Activated effector memory CD4-positive, alpha-beta T cell treated with anti-CD3 and anti-CD28 coated beads, Interleukin-2, amount 50 U/mL, for 16 hours (primary cell): ENCODE measurements at regions not wholly inside any gene's neighbourhood (a gene's known extent, or its start where the extent isn't known, plus 50 kb on each side); places are given as distances from the start of the nearest gene placed in this dataset.

ENCODE experiments used
- DNase-seq: peaks from one replicate; pipeline ENCODE4 v3.0.0-alpha.2; 2020

- no peak for DNase-seq
Measured at GRCh38 chr2:126431136-126431535, 224.8 kb upstream of the GYPC start.

GRCh38 chr2:126436411-126436810, 219.5 kb upstream of the GYPC start:
- no peak for DNase-seq

GRCh38 chr2:126437016-126437415, 218.9 kb upstream of the GYPC start:
- no peak for DNase-seq

- DNase-seq, result no peak
Measured at GRCh38 chr2:126444512-126444911, 211.4 kb upstream of the GYPC start.

- no peak for DNase-seq
Measured at GRCh38 chr2:126446106-126446695, 209.8 kb upstream of the GYPC start.

GRCh38 chr2:126448611-126449010, 207.3 kb upstream of the GYPC start:
- DNase-seq, result no peak

- DNase-seq, result no peak
Measured at GRCh38 chr2:126449677-126450076, 206.3 kb upstream of the GYPC start.

GRCh38 chr2:126463892-126464674, 191.9 kb upstream of the GYPC start:
- no peak for DNase-seq

- no peak for DNase-seq
Measured at GRCh38 chr2:126467367-126468054, 188.4 kb upstream of the GYPC start.

- DNase-seq, result no peak
Measured at GRCh38 chr2:126475031-126475430, 180.9 kb upstream of the GYPC start.

- DNase-seq, result no peak
Measured at GRCh38 chr2:126476691-126477090, 179.3 kb upstream of the GYPC start.

GRCh38 chr2:126480033-126480432, 175.9 kb upstream of the GYPC start:
- no peak for DNase-seq

GRCh38 chr2:126482582-126483464, 173.1 kb upstream of the GYPC start:
- no peak for DNase-seq

GRCh38 chr2:126494593-126494992, 161.4 kb upstream of the GYPC start:
- no peak for DNase-seq

GRCh38 chr2:126495189-126495588, 160.8 kb upstream of the GYPC start:
- DNase-seq, result no peak

- no peak for DNase-seq
Measured at GRCh38 chr2:126496493-126496892, 159.5 kb upstream of the GYPC start.

- DNase-seq, result no peak
Measured at GRCh38 chr2:126503476-126503875, 152.5 kb upstream of the GYPC start.

- DNase-seq, result no peak
Measured at GRCh38 chr2:126504949-126505348, 151.0 kb upstream of the GYPC start.

GRCh38 chr2:126506786-126507185, 149.2 kb upstream of the GYPC start:
- DNase-seq, result no peak

GRCh38 chr2:126507425-126507911, 148.5 kb upstream of the GYPC start:
- DNase-seq, result no peak

- no peak for DNase-seq
Measured at GRCh38 chr2:126510356-126510755, 145.6 kb upstream of the GYPC start.

- no peak for DNase-seq
Measured at GRCh38 chr2:126510960-126511359, 145.0 kb upstream of the GYPC start.

- no peak for DNase-seq
Measured at GRCh38 chr2:126512026-126512425, 143.9 kb upstream of the GYPC start.
